GM06990 (cell line): ENCODE measurements at regions not wholly inside any gene's neighbourhood (a gene's known extent, or its start where the extent isn't known, plus 50 kb on each side); places are given as distances from the start of the nearest gene placed in this dataset.

Experiments used
- DNase-seq: peaks from one replicate; pipeline ENCODE4 v3.0.0-alpha.2; 2011; ENCODE audit not compliant: insufficient read length; ENCODE audit errors: extremely low read depth
- H3K27me3 ChIP-seq: replicated peaks from 2 replicates; pipeline ENCODE4 v1.6.0; 2011; ENCODE audit warnings: low read length; ENCODE audit not compliant: control insufficient read depth, insufficient read depth
- H3K36me3 ChIP-seq: 2 replicates; pipeline ENCODE4 v1.5.1; 2011; ENCODE audit warnings: low read length; ENCODE audit not compliant: control insufficient read depth, insufficient read depth
- H3K4me3 ChIP-seq: replicated peaks from 2 replicates; pipeline ENCODE4 v1.5.1; 2011; ENCODE audit warnings: low read depth, mild to moderate bottlenecking, control low read depth, low read length
- TF ChIP-seq, protein P1 (sequence below): IDR thresholded peaks from 2 replicates; pipeline ENCODE4 v1.5.1; 2011; ENCODE audit warnings: low read length, control low read depth, mild to moderate bottlenecking, inconsistent platforms; ENCODE audit not compliant: insufficient read depth, poor library complexity, severe bottlenecking

DNA sequence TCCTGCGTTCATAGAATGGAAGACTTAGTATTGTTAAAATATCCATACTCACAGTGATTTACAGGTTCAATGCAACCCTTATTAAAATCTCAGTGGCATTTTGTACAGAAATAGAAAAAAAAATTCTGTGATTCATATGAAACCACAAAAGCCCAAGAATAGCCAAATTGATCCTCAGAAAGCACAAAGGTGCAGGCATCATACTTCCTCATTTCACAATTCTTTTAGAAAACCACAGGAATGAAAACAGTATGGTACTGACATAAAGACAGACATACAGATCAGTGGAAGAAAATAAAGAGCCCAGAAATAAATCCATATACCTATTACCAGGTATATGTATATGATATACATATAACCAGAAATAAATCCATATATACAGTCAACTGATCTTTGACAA is 86.8 kb upstream of the MEGF10 start:
- TF ChIP-seq, protein P1, sequence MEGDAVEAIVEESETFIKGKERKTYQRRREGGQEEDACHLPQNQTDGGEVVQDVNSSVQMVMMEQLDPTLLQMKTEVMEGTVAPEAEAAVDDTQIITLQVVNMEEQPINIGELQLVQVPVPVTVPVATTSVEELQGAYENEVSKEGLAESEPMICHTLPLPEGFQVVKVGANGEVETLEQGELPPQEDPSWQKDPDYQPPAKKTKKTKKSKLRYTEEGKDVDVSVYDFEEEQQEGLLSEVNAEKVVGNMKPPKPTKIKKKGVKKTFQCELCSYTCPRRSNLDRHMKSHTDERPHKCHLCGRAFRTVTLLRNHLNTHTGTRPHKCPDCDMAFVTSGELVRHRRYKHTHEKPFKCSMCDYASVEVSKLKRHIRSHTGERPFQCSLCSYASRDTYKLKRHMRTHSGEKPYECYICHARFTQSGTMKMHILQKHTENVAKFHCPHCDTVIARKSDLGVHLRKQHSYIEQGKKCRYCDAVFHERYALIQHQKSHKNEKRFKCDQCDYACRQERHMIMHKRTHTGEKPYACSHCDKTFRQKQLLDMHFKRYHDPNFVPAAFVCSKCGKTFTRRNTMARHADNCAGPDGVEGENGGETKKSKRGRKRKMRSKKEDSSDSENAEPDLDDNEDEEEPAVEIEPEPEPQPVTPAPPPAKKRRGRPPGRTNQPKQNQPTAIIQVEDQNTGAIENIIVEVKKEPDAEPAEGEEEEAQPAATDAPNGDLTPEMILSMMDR = no peak
- Histone ChIP-seq H3K36me3 (no peaks in the 10 kb centered on the region), H3K27me3 (no peaks in the 10 kb centered on the region), H3K4me3 (no peak overlapping the region)
- no peak for DNase-seq

DNA sequence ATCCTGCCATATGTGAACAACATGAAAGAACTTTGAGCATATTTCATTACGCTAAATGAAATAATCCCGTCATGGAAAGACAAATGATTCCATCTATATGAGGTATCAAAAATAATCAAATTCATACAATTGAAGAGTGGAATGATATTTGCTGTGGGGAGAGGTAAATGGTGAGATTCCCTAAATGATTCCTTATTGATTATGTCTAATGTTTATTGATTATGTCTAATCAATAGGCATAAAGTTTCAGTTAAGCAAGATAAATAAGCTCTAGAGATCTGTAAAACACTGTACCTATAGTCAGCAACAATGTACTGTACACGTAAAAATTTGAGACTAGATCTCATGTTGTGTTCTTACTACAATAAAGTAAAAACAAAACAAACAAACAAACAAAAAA is 85.4 kb upstream of the MEGF10 start:
- Histone ChIP-seq H3K4me3 (no peak overlapping the region), H3K36me3 (no peaks in the 10 kb centered on the region), H3K27me3 (no peaks in the 10 kb centered on the region)
- no peak for DNase-seq
- TF ChIP-seq, protein P1 = no peak

DNA sequence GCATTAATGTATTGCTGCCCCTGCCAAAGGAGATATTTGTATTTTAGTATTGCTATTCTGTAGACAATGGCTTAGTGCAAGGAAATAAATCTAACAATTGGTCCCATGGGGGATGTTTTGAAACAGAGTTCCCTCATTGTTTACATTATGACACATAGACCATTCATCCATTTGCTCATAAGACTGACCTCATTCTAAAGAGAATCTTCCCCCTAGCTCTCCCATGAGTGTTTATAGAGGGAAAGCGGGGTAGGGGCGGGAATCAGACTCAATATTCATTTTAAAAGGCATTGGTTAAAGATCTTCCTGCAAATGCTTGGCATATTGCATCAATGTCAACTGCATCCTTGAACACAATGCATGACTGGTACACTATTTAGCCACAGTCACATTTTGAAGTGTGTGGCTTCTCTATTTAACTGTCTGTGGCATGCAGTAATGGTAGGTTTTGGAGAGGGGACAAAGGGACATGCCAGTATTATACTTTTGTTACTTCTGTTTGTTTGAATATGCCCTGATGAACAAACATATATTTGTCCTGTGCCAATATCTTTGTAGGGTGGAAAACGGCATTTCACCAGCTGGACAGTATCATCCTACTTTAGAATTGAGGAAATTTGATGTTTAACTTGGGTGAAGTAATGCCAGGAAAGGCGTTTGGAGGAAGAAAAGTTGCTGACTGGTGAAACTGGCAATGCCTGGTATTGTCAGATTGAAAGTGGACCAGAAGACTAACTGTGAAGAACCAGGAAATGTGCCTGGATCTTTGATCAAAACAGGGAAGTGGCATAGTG is 84.1 kb upstream of the MEGF10 start:
- Histone ChIP-seq H3K4me3 (no peak overlapping the region), H3K36me3 (no peaks in the 10 kb centered on the region), H3K27me3 (no peaks in the 10 kb centered on the region)
- TF ChIP-seq, protein P1 = no peak
- no peak for DNase-seq

DNA sequence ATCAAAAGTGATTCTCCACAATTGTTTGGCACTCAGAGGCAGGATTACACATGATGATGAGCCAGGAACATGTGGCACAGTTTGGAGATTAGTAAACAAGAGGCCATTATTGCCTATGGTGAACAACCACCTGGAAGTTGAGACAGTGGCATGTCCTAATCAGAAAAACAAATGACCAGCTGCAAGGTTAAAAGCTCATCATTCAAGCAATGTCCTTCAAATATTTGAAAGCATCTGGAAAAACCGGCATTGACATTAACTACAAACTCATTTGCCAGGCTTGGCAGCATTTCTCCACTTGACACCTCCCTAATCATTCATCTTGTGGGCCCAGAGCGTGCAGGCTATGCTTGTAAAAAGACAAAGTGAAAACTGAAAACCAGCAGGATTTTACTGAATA is 80.6 kb upstream of the MEGF10 start:
- no peak overlapping the region for H3K4me3 ChIP-seq
- H3K36me3 ChIP-seq = no peaks in the 10 kb centered on the region
- TF ChIP-seq, protein P1 = no peak

DNA sequence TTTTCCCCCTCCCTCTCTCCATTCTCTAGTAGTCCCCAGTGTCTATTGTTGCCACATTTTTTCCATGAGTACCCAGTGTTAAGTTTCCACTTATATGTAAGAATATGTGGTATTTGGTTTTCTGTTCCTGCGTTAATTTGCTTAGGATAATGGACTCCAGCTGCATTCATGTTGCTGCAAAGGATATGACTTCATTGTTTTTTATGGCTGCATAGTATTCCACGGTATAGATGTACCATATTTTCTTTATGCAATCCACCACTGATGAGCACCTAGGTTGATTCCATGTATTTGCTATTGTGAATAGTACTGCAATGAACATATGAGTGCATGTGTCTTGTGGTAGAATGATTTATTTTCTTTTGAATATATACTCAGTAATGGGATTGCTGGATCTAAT is 77.4 kb upstream of the MEGF10 start:
- TF ChIP-seq, protein P1 = no peak
- DNase-seq = no peak
- Histone ChIP-seq H3K4me3 (no peak overlapping the region), H3K27me3 (no peaks in the 10 kb centered on the region), H3K36me3 (no peaks in the 10 kb centered on the region)

More for the DNA sequence above, 80.6 kb upstream of the MEGF10 start:
- no peak for DNase-seq
- no peaks in the 10 kb centered on the region for H3K27me3 ChIP-seq
